GM21737 (cell line): ENCODE measurements at regions not wholly inside any gene's neighbourhood (a gene's known extent, or its start where the extent isn't known, plus 50 kb on each side); places are given as distances from the start of the nearest gene placed in this dataset.
"Not testable (repeated sequence)": the region's sequence is repeated elsewhere in the genome, so short reads cannot be mapped to it uniquely, and the experiment has no call there.

Experiments used
- ATAC-seq: cut with Tn5 transposase; IDR thresholded peaks from one replicate; pipeline ENCODE4 v1.9.1; 2021; ENCODE audit warnings: mild to moderate bottlenecking, moderate library complexity; ENCODE audit not compliant: unreplicated experiment

- no peak for ATAC-seq
These were observed 182.7 kb downstream of the TAF11L14 start for GRCh38 chr5:17816944-17817343.

DNA sequence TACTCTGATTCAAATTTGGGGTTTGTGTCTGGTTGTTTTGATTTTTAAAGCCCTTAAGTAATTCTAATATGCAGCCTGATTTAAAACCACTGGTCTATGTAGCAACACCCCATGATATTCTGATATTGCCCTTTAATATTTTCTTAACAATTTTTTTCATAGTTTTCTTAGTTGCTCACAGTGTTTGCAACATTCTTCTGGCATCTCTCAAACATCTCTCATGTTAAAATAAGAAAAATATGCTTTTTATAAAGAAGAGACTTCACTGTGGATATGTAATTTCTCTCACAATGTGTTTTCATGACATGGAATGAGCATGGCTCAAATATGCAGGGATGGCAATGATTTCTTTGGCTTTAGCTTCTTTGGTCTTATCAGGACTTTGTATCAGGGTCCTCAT, 183.7 kb downstream of the TAF11L14 start:
- no peak for ATAC-seq

DNA sequence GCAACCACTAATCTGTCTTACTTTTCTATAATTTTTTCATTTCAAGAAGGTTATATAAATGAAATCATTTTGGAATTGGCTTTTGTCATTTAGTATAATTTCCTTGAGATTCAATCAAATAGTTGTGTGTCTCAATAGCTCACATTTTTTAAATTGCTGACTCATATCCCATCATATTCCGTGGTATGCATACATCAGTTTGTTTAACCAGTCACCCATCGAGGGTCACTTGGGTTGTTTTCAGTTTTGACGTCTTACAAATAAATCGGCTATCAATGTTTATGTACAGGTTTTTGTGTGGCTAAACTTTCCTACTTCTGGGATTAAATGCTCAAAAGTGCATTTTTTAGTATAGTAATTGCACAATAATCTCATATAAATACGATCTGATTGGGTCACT, 185.5 kb downstream of the TAF11L14 start:
- ATAC-seq, result no peak

DNA sequence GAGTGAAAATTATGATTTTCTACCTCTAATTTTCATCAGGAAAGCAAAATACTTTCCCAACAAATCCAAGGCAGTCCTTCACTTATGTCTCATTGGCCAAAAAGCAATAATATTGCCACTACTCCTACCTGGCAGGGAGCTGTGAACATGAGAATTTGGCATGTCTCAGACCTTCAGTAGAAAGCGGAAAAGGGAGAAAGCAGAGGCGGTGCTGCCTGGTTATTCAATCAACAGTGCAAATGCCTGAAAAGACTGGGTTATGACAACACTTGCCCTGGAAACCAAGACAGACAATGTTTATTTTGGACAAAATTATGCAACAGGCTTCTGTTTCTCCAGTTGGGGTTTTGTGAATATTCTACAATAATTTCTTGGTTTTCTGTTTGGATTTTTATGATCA, 194.4 kb downstream of the TAF11L14 start:
- no peak for ATAC-seq

GRCh38 chr5:17829456-17829855, 195.2 kb downstream of the TAF11L14 start:
- ATAC-seq, result no peak

DNA sequence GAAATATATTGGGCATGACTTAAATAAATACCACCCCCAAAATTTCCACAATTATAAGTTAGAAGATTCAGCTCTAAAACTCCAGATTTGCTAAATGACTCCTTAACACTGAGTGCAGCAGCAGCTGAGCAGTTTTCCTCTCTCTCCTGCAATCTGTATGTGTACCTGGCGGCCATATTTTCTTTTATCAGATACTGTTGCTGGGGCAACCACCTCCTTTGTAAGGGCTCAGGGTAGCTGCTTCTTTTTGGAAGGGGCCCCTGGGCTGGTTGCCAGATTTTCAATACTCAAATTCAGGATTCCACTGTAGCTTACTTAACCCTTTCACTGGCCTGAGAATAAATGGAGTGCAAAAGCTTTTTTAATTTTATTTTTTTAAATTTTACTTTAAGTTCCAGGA, 197.0 kb downstream of the TAF11L14 start:
- no peak for ATAC-seq

- ATAC-seq, result no peak
These were observed 198.9 kb downstream of the TAF11L14 start for GRCh38 chr5:17832949-17833745.

- ATAC-seq, result no peak
These were observed 203.5 kb downstream of the TAF11L14 start for GRCh38 chr5:17837757-17838156.

GRCh38 chr5:17838469-17838868, 204.2 kb downstream of the TAF11L14 start:
- no peak for ATAC-seq

- ATAC-seq, result no peak
These were observed 205.6 kb downstream of the TAF11L14 start for GRCh38 chr5:17839848-17840247.

DNA sequence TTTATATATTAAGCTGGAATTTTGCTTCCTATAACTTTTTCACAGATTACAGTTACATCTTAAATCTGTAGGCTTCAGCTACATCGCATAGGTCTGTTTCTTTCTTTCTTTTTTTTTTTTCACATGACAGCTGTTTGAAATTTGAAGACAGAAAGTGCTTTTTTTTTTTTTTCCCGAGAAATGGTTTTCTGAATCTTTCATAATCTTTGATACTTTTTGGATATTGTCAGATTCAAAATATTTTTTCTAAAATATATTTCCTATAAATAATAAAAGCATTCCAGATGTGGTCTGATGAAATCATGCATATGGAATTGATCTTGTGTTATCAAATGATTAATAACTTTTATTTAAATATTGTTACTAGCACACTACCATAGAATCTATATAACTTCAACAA, 212.2 kb downstream of the TAF11L14 start:
- ATAC-seq, result no peak

- no peak for ATAC-seq
These were observed 213.0 kb downstream of the TAF11L14 start for GRCh38 chr5:17847286-17847685.

GRCh38 chr5:17852111-17852510, 217.9 kb downstream of the TAF11L14 start:
- no peak for ATAC-seq

DNA sequence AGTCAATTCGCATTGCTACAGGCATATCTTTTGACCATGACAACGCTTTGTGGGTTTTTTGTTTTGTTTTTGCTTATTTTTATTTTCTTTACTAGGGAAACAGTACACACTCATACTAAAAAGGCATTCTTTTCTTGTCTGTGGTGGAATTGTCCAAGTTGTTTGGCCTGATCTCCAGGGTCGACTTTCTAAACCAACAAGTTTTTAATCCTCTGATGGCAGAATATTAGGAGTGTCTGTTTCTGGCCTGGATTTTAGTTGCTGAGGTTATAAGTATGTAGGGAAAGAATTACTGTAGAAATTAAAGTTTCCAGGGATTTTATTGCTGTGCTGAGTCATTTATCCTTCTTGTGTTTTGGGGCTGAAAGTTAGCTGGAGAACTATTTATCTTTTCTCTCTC, 218.5 kb downstream of the TAF11L14 start:
- ATAC-seq, result no peak

GRCh38 chr5:17854901-17855300, 220.6 kb downstream of the TAF11L14 start:
- no peak for ATAC-seq

DNA sequence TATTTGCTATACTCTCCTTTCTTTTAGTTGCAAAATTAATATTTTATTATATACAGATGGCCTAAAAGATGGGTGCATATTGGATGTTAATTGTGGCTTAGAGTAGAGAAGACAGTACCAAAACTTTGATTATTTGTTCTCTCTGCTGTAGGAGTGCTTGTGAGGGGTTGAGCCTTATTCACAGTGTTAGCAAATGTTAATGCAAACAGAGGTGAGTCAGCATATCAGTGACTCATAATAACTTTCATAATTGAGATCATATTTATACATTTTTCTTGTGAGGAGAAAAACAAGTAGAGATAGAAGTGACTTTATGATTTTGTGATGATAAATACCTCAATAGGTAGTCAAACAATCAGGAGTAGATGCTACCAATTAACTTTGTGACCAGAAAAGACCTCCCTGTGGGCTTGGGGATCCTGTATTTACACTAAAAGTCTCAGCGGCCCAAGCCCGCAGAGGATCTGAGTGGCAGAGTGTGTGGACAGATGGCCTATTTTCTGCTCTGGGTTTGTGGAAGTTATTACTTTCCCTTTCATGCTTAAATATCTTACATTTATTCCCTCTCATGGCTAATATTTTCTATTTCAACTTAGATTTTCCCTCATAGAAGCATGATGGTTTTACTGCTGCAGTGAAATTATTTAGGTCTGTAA, 226.5 kb downstream of the TAF11L14 start:
- ATAC-seq, result no peak

GRCh38 chr5:17864903-17865302, 230.6 kb downstream of the TAF11L14 start:
- ATAC-seq, result not testable (repeated sequence)

DNA sequence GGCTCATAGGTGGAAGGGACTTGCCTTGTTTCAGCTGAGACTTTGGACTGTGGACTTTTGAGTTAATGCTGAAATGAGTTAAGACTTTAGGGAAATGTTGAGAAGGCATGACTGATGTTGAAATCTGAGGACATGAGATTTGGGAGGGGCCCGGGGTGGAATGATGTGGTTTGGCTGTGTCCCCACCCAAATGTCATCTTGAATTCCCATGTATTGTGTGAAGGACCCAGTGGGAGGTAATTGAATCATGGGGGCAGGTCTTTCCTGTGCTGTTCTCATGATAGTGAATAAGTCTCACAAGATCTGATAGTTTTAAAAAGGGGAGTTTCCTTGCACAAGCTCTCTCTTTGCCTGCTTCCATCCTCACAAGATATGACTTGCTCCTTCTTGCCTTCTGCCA, 231.7 kb downstream of the TAF11L14 start:
- not testable (repeated sequence) for ATAC-seq

DNA sequence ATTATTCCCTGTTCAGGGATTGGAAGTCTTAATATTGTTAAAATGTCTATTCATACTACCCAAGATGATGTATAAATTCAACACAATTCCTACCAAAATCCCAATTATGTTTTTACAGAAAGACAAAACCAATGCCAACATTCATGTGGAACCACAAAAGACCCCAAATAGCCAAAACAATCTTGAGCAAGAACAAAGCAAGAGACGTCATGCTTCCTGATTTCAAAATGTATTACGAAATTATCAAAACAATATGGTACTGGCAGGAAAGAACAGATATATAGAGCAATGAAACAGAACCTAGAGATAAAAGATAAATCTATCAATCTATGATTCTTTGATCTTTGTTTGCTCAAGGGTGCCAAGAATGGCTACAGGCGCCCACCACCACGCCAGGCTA, 237.9 kb downstream of the TAF11L14 start:
- no peak for ATAC-seq

- ATAC-seq, result no peak
These were observed 244.3 kb downstream of the TAF11L14 start for GRCh38 chr5:17878541-17878940.

DNA sequence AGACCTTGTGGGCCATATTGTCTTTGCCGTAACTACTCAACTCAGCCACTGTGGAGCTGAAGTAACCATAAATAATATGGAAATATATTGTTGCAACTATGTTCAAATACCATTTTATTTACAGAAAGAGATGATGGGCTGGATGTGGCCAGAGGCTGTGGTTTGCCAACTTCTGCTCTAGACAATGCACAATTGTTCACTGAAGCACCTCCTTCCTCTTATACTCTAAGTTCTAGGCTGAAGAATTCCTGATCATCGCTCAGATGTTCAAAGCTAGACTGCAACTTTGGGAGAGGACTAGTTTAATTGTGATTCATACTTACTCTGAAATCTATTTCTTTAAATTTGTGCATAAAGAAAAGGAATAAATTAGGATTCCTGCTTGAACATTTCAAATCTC, 245.0 kb downstream of the TAF11L14 start:
- no peak for ATAC-seq

- ATAC-seq, result no peak
These were observed 246.6 kb downstream of the TAF11L14 start for GRCh38 chr5:17880869-17881268.
